Heart left ventricle (tissue), 13 donors: ENCODE measurements at regions not wholly inside any gene's neighbourhood (a gene's known extent, or its start where the extent isn't known, plus 50 kb on each side); places are given as distances from the start of the nearest gene placed in this dataset.

Experiments used
- POLR2A ChIP-seq, 2 donors: fragments of 450-650 bp; IDR thresholded peaks; one replicate each; pipeline ENCODE4 v1.6.1; 2017; ENCODE audit warnings: antibody characterized with exemption in 2 of 2, mild to moderate bottlenecking in 2 of 2, moderate library complexity in 2 of 2
- TF ChIP-seq, protein P1 (sequence below), 12 donors: fragments of 200-600 bp; sonication (generic) in 4 of 12; IDR thresholded peaks; one replicate each; pipeline versions ENCODE4 v1.5.0 to v1.8.0; 2018 to 2022; ENCODE audit warnings: antibody characterized with exemption in 12 of 12, mild to moderate bottlenecking in 5 of 12
- donor health status: ischemic (EF 13 %, LVEDD 7.1; RV severe dilation, severe dysfunction).
- donor health status: DM: no; HTN: yes; CAD: no.
- donor health status: DM: no; HTN: no; CAD: no.
- donor health status: ischemic (EF 25% LVEDD 6.9; RV normal size, moderate dysfunction).
- donor health status: ischemic (EF 25% LVEDD 5.7; RV mildly dilated, moderate dysfunction).
- donor health status: ischemic (EF 35%, LVEDD 5.7; RV mildly dilated, moderate dysfunction).
- donor health status: nonischemic (EF 11% LVEDD 7.7; RV severe dilation, severe dysfunction).
- donor health status: DM: yes; HTN: yes; CAD: no.
- donor health status: PGD.
- donor health status: ischemic (EF 29% LVEDD 5.4; RV normal size, mild dysfunction).
- donor health status: nonischemic (EF 23%, LVEDD 6.1; RV moderate dilation, normal function).

DNA sequence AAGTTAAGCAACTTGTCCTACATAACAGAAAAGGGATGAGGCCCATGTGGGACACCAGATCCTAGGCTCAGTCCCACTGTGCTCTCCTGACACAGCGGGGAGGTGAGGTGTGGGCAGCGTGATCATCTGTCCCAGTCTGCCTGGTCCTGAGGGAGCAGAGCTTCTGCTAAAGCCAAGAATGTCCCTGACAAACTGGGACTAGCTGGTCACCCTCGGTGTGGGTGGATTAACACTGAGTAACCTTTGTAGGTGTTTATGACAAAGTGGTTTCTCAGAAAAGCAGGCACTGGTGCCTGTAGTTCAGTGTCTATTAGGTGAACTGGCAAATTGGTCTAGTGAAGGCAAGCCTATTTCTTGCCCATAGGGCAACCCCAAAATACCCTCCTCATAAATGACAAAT is 127.8 kb upstream of the HABP2 start:
- TF ChIP-seq, protein P1, sequence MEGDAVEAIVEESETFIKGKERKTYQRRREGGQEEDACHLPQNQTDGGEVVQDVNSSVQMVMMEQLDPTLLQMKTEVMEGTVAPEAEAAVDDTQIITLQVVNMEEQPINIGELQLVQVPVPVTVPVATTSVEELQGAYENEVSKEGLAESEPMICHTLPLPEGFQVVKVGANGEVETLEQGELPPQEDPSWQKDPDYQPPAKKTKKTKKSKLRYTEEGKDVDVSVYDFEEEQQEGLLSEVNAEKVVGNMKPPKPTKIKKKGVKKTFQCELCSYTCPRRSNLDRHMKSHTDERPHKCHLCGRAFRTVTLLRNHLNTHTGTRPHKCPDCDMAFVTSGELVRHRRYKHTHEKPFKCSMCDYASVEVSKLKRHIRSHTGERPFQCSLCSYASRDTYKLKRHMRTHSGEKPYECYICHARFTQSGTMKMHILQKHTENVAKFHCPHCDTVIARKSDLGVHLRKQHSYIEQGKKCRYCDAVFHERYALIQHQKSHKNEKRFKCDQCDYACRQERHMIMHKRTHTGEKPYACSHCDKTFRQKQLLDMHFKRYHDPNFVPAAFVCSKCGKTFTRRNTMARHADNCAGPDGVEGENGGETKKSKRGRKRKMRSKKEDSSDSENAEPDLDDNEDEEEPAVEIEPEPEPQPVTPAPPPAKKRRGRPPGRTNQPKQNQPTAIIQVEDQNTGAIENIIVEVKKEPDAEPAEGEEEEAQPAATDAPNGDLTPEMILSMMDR (IDR thresholded peaks at IDR 0.05) = no peak
- TF ChIP-seq POLR2A (IDR thresholded peaks at IDR 0.05) = no peak
